ENCODE measurements at regions not wholly inside any gene's neighbourhood (a gene's known extent, or its start where the extent isn't known, plus 50 kb on each side); places are given as distances from the start of the nearest gene placed in this dataset.

DNA sequence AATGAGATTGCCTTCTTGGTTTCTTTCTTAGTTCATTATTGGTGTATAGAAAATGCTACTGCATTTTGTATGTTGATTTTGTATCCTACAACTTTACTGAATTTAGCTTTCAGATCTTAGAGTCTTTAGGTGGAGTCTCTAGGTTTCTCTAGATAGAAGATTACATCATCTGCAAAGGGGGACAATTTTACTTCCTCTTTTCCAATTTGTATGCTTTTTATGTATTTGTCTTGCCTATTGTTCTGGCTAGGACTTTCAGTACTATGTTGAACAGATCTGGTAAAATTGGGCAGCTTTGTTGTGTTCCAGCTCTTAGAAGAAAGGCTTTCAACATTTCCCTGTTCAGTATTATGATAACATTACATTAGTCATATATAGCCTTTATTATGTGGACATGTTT is 101.0 kb upstream of the SPRY2 start:
- Histone ChIP-seq H3K27me3 (ENCODE audit: control insufficient read depth in 2 of 2, insufficient read depth in 2 of 2, low read length in 2 of 2) (no peaks in the 10 kb centered on the region), H3K27ac (ENCODE audit: insufficient read depth, low read depth, low read length) (no peak overlapping the region), H3K9ac (replicated peaks; ENCODE audit: extremely low read depth, insufficient read depth, low read length) (no peak overlapping the region), H3K9me3 (replicated peaks; ENCODE audit: control insufficient read depth, insufficient read depth, low read length) (no peaks in the 10 kb centered on the region), H3K9me1 (replicated peaks; ENCODE audit: control insufficient read depth, extremely low read depth, insufficient read depth, low read length) (no peaks in the 10 kb centered on the region), H2AFZ (ENCODE audit: low read depth, low read length) (no peak overlapping the region), H3K4me2 (ENCODE audit: insufficient read depth, low read length) (no peak overlapping the region), H3K4me3 (replicated peaks in 1 of 3; ENCODE audit: insufficient read depth in 1 of 3, low read depth in 1 of 3, low read length in 3 of 3) (no peak overlapping the region), H3K4me1 (ENCODE audit: control insufficient read depth, extremely low read depth, insufficient read depth, low read length) (no peaks in the 10 kb centered on the region), H4K20me1 (replicated peaks; ENCODE audit: control insufficient read depth, extremely low read depth, insufficient read depth, low read length) (no peaks in the 10 kb centered on the region), H3K36me3 (ENCODE audit: control insufficient read depth in 2 of 2, extremely low read depth in 1 of 2, insufficient read depth in 2 of 2, low read length in 2 of 2) (no peaks in the 10 kb centered on the region), H3K79me2 (ENCODE audit: control insufficient read depth, insufficient read depth, low read length) (no peaks in the 10 kb centered on the region)
- intact Hi-C loops (cut with micrococcal nuclease) (no loop called here), dilution Hi-C loops (cut with MboI; ENCODE audit: extremely low pct_ligation_motif_present, low sequenced_read_pairs) (no loop called here)
- FAIRE-seq: no peak
- TF ChIP-seq JUN (IDR thresholded peaks at IDR 0.05; ENCODE audit: borderline replicate concordance, insufficient read depth, insufficient read length, low read depth) (no peak), GATA2 (IDR thresholded peaks at IDR 0.05; ENCODE audit: insufficient read depth, insufficient read length, low read depth, low read length) (no peak), FOS (IDR thresholded peaks at IDR 0.05; ENCODE audit: borderline replicate concordance, insufficient read depth, low read length) (no peak), MYC (IDR thresholded peaks at IDR 0.05; ENCODE audit: low read depth, low read length) (no peak), MAX (IDR thresholded peaks at IDR 0.05; ENCODE audit: insufficient read depth, insufficient read length) (no peak), EZH2 (IDR thresholded peaks at IDR 0.05; ENCODE audit: borderline replicate concordance, low read depth, low read length, severe bottlenecking) (no peak), POLR2AphosphoS5 (IDR thresholded peaks at IDR 0.05; ENCODE audit: insufficient read depth, low read depth, low read length) (no peak), POLR2A (IDR thresholded peaks at IDR 0.05; ENCODE audit: low read depth, low read length) (no peak)
- TF ChIP-seq, protein P1, sequence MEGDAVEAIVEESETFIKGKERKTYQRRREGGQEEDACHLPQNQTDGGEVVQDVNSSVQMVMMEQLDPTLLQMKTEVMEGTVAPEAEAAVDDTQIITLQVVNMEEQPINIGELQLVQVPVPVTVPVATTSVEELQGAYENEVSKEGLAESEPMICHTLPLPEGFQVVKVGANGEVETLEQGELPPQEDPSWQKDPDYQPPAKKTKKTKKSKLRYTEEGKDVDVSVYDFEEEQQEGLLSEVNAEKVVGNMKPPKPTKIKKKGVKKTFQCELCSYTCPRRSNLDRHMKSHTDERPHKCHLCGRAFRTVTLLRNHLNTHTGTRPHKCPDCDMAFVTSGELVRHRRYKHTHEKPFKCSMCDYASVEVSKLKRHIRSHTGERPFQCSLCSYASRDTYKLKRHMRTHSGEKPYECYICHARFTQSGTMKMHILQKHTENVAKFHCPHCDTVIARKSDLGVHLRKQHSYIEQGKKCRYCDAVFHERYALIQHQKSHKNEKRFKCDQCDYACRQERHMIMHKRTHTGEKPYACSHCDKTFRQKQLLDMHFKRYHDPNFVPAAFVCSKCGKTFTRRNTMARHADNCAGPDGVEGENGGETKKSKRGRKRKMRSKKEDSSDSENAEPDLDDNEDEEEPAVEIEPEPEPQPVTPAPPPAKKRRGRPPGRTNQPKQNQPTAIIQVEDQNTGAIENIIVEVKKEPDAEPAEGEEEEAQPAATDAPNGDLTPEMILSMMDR (IDR thresholded peaks at IDR 0.05; ENCODE audit: extremely low read depth in 1 of 2, insufficient read depth in 1 of 2, low read depth in 1 of 2, low read length in 2 of 2): no peak
- CTCF ChIA-PET: no interaction called here
- BruUV-seq (replicated peaks): no TSS peak
- no peak for DNase-seq (ENCODE audit: low read depth, low spot score)
- POLR2A ChIA-PET: interaction anchor here (0.6 kb wide), 1 partner anchor 15 kb away, joined by 9 read pairs; no protein-coding TSS in a partner anchor

All from endothelial cell of umbilical vein (primary cell).